ENCODE measurements at regions not wholly inside any gene's neighbourhood (a gene's known extent, or its start where the extent isn't known, plus 50 kb on each side); places are given as distances from the start of the nearest gene placed in this dataset.
"Not testable (repeated sequence)": the region's sequence is repeated elsewhere in the genome, so short reads cannot be mapped to it uniquely, and the experiment has no call there.

DNA sequence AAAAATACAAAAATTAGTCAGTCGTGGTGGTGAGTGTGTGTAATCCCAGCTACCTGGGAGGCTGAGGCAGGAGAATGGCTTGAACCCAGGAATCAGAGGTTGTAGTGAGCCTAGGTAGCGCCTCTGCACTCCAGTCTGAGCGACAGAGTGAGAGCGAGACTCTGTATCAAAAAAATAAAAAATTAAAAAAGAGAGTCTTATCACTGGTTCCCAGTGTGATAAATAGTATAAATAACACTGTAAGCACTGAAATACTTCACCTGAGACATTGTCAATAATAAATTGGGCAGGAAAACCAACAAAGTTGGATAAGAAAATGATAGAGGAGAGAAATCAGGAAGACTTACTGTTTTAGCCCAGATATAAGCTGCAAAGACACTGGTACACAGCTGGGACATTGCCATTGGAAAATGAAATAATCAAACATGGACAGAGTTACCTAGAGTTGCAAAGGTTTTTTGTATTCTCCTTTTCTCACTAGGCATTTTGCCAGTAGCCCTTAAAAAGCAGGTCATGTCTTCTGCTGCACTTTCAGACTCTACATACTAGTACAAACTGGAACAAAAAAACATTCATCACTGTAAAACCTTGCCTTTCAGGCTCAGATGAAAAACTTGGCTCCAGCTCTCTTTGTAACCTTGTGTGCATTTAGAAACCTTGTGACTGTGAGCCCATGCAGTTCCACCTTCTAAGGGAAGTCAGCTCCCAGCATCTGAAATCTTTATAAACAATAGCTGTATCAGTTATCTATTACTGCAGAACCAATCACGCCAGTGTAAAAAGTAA, 55.0 kb upstream of the PPP1R2C start:
- DNase-seq, result no peak

DNA sequence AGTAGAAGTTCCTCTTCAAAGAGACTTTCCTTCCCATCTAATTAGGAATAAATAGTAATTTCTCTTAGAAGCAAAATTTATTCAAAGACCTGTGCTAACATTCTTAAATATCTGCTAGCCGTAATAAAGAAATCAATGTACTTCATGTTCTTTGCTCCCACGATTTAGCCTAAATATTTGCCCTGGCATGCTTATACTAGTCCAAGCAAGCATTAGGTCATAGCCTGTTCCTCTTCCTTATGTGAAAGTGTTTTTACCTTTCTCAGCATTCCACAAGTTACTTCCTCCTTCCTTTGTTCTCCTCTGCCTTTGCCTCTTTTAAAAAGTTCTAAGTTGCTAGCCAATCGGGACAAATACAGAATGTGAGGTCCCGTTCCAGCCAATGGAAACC, 55.6 kb upstream of the PPP1R2C start:
- DNase-seq, result not testable (repeated sequence)

DNA sequence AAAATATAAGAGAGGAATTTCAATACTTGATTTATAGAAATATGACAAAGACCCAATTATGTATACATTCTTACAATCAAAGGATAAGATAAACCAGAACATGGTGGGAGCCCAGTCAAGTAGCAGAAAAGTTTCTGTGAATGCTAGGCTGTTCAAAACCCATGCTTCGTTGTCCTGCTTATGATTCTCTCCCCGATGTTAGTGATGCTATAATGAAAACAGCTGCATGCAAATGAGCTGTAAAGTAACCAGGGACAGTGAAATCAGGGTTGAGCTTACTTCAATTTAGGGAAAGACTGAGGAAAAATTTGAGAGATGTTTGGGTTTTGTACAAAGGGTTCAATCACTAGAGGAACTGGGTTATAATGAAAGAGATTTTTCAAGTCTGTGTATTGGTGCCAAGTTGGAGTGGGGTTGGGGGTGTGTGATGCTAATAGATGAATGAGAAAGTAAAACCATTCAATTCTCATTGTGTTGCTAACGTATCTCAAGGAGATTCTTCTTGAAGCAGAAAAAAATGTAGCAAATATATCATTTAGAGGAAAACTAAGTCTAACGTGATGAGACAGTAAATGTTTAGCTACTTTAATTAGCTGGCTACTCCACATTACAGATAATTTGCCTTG, 59.3 kb upstream of the PPP1R2C start:
- no peak for DNase-seq

DNA sequence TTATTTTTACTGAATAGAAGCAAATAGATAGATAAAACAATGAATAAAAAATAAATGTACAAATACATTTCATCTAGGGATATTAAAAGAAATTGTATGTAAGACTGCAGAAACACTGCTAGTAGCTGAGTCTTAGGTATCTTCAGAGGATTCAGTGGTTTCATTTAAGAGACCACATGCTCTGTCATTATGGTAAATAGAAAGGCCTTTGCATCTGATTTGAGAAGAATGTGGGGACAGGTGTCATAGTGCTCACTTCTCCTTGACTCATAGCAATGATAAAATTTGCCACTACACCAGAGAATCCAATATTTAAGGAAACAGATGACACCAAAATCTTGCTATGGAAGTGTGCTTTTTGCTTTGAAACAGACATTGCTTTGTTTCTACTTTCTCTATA, 59.8 kb upstream of the PPP1R2C start:
- DNase-seq, result no peak

DNA sequence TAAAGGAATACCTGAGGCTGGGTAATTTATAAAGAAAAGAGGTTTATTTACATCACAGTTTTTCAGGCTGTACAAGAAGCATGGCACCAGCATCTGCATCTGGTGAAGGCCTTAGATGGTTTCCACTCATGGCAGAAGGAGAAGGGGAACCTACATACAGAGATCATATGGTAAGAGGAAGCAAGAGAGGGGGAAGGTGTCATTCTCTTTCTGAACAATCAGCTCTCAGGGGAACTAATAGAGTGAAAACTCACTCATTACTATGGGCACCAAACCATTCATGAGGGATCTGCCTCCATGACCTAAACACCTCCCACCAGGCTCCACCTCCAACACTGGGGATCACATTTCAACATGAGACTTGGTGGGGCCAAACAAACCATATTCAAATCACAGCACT, 61.7 kb upstream of the PPP1R2C start:
- no peak for DNase-seq

DNA sequence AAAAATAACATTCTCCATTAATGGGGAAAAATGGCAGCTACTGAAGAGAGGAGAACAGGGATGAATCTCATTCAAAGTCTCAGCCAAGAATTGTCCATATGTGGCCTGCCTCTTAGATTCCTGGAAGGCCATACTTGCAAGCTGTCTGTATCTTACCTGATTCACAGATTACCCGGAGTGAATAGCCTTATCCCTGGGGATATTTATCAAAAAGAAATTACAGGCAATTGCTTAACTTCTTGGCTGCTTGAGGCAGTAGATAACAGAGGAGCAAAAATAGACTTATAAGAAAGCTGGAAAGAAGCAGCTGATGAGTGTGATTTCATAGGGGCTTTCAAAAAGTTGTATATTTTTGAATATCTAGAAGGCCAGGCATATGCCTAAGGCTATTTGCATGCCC, 68.8 kb upstream of the PPP1R2C start:
- DNase-seq, result no peak

DNA sequence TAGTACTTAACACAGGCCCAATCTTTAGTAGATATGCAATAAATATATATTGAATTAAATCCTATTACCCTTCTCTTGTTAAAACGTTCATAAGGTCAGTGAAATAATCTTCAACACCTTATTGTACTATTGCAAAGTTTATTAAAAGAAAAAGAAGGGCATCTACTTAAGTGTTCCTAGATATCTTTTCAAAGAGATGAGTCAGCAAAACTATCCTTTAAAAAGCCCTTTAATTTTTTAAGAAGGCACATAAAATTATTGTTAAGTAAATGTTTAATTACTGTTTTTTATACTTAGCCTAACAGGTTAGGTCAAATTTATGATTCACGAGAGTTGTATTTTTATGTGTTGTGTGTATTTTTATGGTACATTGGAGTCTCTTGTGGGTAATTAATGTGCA, 77.3 kb upstream of the PPP1R2C start:
- DNase-seq, result no peak

DNA sequence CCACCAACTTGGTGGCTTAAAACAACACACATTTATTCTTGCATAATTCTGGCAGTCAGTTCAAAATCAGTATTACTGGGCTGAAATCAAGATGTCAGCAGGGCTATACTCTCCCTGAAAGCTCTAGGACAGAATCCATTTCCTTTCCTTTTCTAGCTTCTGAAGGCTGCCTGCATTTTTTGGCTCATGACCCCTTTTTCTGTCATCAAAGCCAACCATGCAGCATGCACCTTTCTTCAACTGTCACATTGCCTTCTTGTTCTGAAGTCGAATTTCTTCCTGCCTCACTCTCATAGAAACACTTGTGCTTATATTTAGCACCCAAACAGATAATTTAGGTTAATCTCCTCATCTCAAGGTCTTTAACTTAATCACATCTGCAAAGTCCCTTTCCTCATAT, 79.8 kb upstream of the PPP1R2C start:
- DNase-seq, result no peak

DNA sequence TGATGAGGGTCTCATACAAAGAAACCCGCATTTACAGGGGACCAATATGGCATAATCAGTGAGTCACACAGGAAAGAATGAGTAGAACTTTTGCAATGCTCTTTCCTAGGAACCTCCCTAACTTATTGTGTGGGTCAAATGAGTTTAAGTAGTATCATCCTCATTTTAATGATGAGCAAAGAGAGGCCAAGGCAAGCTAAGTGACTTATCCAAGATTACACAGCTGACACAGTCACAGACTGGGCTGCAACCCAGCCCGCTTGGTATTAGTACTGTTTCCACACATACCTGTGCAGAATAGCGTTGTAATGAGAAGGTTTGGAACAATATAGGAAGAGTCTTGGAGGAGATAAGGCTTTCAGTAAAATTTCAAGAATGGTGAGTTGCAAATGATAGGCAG, 91.0 kb upstream of the PPP1R2C start:
- no peak for DNase-seq

DNA sequence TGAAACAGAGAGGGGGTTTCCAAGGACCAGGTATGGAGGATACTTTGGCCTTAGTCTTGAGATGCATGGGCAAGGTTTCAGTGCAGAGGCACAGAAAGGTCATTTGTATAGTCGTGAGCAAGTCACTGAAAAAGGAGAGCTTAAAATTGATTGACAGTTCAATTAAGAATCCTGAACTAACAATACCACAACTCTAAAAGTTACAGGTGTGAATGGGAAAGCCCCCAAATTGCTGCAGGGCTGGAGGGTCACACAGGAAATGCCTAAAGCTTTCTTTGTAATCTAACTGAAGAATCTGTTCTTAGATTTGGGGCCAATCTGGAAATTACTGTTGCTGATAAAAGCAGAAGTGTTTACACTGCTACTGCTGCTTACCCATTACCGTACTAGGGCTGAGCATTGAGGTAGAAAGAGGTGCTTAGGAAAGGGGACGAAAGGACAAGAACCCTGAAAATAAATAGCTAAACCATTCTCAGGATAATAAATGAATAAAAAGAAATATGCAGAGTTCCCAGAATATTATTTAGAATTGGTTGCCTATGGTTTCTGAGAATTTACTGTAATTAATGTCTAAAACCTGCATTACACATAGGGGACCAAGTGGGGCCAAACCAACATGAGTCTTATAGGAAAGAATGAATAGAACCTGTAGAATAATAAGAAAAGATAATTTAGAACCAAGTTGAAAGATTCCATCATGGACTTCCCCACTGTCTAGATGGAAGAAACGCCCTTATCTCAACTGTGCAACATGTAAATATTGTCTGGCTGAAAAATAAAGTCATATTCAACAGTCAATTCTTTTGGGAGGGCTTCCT, 91.9 kb upstream of the PPP1R2C start:
- no peak for DNase-seq

DNA sequence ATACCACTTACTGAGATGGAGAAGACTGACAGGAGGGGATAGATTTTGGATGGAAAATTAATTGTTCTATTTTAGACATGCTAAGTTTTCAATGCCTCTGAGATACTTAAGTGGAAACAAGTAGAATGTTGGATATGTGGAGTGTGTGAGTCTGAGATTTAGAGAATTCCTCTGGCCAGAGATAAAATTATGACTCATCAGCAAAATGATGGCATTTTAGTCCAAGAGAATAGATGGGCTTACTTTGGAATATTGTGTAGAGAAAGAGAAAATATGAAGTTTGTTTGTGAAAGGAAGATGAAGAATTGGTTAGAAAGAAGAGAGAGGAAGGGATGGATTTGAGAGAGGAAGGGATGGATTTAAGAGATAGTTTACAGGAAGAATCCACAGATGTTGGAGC, 108.6 kb upstream of the PPP1R2C start:
- DNase-seq, result no peak

DNA sequence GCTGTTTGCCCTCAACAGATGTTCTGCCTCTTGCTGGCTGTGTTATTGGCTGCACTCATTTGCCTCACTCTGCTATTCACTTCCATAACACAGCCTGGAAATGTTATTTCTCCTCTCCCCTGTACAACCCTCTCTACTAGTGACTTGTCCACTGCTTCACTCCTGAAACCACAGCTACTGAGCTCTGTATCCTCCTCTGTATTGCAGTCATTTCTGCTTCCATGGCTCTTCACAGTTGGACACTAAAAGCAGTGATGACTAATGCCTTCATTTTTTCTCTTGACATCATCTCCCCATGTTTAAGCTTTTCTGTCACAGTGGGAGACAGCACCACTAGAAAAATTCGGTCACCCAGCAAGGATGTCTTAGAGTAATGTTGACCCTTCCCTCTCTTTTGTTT, 123.0 kb upstream of the PPP1R2C start:
- DNase-seq, result no peak

DNA sequence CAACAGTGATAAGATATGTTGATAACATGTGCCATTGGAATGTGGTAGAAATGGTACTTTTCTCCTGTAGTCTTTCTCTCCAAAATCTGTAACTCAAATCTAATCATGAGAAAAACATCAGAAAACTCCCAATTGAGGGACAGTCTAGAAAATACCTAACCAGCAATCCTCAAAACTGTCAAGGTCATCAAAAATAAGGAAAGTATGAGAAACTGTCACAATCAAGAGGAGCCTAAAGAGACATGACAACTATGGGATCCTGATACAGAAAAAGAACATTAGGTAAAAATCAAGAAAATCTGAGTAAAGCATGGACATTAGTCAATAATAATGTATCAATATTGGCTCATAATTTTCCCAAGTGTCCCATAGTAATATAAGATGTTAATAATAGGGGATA, 124.5 kb upstream of the PPP1R2C start:
- no peak for DNase-seq

DNA sequence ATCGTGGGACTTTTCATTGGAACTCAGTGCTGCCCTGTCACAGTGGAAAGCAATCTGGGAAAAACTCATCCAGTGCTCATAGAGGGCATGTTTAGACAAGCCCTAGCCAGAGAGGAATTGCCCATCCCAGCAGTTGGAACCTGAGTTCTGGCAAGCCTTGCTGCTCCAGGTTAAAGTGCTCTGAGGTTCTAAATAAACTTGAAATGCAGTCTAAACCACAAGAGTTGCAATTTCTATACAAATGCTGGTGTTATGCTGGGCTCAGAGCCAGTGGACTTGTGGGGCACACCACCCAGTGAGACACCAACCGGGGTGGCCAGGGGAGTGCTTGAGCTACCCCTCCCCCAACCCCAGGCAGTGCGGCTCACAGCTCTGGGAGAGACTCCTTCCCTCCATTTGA, 142.8 kb upstream of the PPP1R2C start:
- DNase-seq, result no peak

DNA sequence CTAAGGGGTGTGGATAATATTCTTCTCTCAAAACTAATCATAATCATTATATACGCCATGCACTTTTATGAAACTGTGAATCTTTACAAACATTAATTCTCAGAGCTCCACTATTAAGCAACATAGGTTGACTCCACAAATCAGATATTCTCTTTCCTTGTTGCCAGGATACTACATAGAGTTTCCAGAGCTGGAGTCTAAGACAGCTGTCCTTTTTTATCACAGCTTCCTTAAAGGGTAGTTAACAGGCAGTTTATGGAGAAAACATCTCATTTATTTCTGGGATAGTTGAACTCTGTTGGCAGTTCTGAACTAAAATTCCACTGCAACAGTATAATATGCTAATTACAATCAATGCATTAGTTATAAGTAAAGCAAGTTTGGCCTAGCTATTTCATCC, 152.1 kb upstream of the PPP1R2C start:
- no peak for DNase-seq

DNA sequence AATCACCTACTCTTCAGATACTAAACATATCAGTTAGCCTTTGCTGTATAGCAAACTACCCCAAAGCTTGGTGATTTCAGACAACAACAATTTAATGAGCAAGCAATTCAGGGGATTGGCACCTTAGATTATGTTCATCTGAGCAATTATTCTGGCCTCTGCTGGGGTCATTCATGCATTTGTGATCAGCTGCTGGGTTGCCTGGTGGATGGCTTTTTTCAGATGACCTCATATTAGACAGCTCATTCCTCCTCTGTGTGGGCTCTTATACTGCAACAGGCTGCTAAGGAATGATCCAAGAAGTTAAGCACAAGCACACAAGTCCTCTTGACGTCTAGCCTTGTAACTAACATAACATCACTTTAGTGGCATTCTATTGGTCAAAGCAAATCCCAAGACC, 153.0 kb upstream of the PPP1R2C start:
- no peak for DNase-seq

DNA sequence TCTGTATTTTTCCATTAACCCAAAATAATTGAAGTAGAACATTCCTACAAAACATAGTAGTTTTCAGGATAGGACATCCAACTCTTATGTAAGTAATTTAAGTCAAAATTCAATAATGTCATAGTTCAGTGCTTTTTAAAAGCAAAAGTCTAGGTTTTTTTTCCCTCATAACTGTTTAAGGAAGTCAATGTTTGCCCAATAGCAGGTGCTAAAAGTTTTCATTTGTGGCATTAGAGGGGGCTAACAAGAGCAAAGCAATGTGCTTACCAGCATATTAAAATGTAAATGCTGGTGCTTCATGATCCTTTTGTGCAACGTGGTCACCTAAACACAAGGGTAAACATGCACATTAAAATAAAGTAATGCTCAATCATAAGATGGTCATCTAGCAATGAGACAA, 155.2 kb upstream of the PPP1R2C start:
- no peak for DNase-seq

DNA sequence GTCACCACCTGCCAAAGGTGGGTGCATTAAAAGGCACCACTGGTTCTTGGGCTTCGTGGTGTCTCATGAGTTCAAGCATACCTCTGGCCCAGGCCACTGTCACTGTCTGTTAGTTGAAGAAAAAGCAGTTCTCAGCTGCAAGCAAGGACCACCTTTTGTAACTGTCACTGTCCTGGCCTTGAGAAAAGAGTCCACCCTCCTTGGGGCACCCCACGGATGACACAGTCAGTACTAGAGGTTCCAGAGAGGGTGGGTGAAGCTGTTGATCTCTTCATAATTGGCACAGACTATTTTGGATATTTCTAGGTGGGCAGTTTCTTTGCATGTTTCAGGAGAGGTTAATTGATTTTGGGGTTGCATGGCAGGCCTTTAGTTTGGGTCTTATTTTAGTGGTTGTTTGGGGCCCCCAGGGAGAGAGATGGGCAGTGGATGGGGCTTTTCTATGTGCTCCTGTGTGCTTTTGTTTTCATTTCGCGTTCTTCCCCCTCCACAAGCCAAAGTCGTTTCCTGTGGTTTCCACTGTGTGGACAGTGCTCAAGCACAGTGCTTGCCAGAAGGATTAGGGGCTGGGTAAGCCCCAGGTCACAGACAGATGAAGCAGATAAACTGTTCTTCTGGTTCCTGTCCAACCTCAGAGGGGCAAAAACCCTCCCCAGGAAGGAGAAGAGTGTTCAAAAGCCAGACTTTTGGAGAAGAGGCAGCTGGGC, 156.2 kb upstream of the PPP1R2C start:
- DNase-seq, result peak; percentile 55

DNA sequence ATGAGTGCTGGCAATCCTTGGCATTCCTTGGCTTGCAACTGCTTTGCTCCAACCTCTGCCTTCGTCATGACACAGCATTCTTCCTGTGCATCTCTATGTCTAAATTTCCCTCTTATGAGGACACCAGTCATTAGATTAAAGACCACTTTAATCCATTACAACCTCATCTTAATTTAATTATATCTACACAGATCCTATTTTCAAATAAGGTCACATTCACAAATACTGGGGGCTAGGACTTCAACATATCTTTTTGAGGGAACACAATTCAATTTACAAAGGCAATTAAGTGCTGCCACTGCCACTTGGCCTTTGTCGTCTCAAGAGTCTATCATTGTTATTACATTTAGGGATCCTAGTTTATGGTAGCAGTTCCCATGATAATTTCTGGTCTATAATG, 163.7 kb upstream of the PPP1R2C start:
- DNase-seq, result no peak

DNA sequence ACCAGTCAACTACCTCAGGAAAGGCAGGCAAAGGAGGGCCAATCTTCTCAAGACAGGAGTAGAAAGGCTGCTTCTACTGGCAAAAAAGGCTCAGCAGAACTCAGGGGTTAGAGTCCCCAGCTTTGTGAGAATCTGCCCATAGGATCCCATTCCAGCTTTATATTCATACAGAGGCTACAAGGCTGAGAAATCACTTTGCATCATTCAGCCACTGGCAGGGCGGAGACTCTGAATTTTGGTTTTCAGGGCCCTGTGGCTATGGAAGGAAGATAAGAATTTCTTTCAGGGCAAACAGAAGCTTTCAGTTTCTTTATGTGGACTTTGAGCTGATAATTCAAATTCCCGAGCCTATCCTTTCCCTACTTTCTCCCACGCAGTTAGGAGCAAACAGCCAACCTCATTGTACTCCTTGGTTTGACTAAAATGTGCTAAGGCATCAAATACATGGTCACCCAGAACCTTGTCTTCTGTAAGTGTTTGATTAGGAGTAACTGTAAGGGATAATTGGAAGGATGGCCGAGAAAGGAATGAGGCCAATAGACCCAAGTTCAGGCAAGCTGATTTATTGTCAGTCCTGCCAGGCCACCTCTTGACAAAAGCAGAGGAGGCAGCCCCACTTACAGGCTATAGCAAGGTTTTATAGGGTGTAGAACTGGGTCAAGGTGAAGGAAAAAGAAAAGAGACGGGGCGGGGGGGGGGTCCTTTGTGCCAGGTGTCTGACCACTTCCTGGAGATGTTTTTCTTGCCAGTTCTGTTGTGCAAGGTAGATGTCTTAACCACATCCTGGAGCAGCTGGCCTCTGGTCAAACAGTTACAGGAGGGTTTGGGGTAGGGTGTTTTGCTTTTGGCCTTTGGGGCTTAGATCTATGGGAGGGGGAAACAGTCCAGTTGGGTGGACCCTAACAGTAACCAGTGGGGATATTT, 165.3 kb upstream of the PPP1R2C start:
- no peak for DNase-seq

DNA sequence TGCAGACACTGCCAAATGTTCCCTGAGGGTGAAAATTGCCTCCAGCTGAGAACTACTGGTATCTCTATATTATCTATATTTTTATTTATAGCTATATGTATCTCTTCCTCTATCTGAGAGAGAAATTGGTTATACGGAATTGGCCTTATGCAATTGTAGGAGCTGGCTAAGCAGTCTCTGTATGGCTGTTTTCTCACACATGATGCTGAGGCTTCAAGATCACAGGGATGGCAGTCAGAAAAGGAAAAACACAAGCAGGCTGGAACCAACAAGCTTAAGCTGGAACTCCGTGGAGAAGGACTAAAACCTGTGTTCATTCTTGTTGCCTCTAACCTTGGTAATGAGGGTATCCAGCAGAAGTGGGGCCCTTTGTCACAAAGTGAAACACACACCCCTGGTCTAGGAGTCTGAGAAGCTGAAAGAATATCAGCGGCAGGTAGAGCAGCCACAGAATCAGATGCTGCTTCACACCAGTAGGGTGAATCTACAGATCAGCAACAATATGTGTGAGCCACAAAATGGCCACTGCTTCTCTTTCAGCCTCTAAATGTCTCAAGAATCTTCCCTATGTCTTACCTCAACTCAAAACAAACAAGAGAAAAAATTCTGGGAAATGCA, 166.5 kb upstream of the PPP1R2C start:
- DNase-seq, result no peak
